ENCODE measurements at regions not wholly inside any gene's neighbourhood (a gene's known extent, or its start where the extent isn't known, plus 50 kb on each side); places are given as distances from the start of the nearest gene placed in this dataset.
"Not testable (repeated sequence)": the region's sequence is repeated elsewhere in the genome, so short reads cannot be mapped to it uniquely, and the experiment has no call there.

- H3K27me3 Mint-ChIP-seq: peaks cover 18% of the 10 kb centered on the region
- H3K36me3 Mint-ChIP-seq; CTCF ChIA-PET; H3K27ac Mint-ChIP-seq; DNase-seq; H3K9me3 Mint-ChIP-seq (ENCODE audit: low read depth); H3K4me3 Mint-ChIP-seq; H3K4me1 Mint-ChIP-seq; ATAC-seq: not testable (repeated sequence)
Measured at GRCh38 chr5:36395947-36396346, 94.2 kb upstream of the RANBP3L start.

GRCh38 chr5:36396640-36397039 is 94.9 kb upstream of the RANBP3L start:
- H3K36me3 Mint-ChIP-seq: no peaks in the 10 kb centered on the region
- H3K4me3 Mint-ChIP-seq: no peak overlapping the region
- no peak for ATAC-seq
- peaks cover 14% of the 10 kb centered on the region for H3K27me3 Mint-ChIP-seq
- DNase-seq: no peak
- CTCF ChIA-PET: no interaction called here
- H3K27ac Mint-ChIP-seq: no peak overlapping the region
- no peaks in the 10 kb centered on the region for H3K9me3 Mint-ChIP-seq (ENCODE audit: low read depth)
- no peaks in the 10 kb centered on the region for H3K4me1 Mint-ChIP-seq

GRCh38 chr5:36397901-36398536 is 96.3 kb upstream of the RANBP3L start:
- H3K27me3 Mint-ChIP-seq: peaks cover 18% of the 10 kb centered on the region
- ATAC-seq (no peak), DNase-seq (no peak)
- no peaks in the 10 kb centered on the region for H3K9me3 Mint-ChIP-seq (ENCODE audit: low read depth)
- H3K27ac Mint-ChIP-seq: no peak overlapping the region
- CTCF ChIA-PET: no interaction called here
- no peaks in the 10 kb centered on the region for H3K4me1 Mint-ChIP-seq
- H3K36me3 Mint-ChIP-seq: no peaks in the 10 kb centered on the region
- no peak overlapping the region for H3K4me3 Mint-ChIP-seq

- H3K4me1 Mint-ChIP-seq: no peaks in the 10 kb centered on the region
- H3K4me3 Mint-ChIP-seq: no peak overlapping the region
- CTCF ChIA-PET: no interaction called here
- no peaks in the 10 kb centered on the region for H3K9me3 Mint-ChIP-seq (ENCODE audit: low read depth)
- ATAC-seq: no peak
- H3K27me3 Mint-ChIP-seq: peaks cover 24% of the 10 kb centered on the region
- H3K27ac Mint-ChIP-seq: no peak overlapping the region
- DNase-seq: no peak
- no peaks in the 10 kb centered on the region for H3K36me3 Mint-ChIP-seq
Measured at GRCh38 chr5:36402512-36402906, 100.8 kb upstream of the RANBP3L start.

- Mint-ChIP-seq H3K9me3 (ENCODE audit: low read depth) (no peaks in the 10 kb centered on the region), H3K4me3 (no peak overlapping the region), H3K36me3 (no peaks in the 10 kb centered on the region), H3K4me1 (no peaks in the 10 kb centered on the region), H3K27me3 (peaks cover 22% of the 10 kb centered on the region), H3K27ac (no peak overlapping the region)
- no peak for ATAC-seq
- DNase-seq: no peak
- CTCF ChIA-PET: no interaction called here
Measured at GRCh38 chr5:36403632-36404311, 102.1 kb upstream of the RANBP3L start.

GRCh38 chr5:36406023-36406422 is 104.3 kb upstream of the RANBP3L start:
- no peak overlapping the region for H3K4me3 Mint-ChIP-seq
- H3K4me1 Mint-ChIP-seq: no peaks in the 10 kb centered on the region
- H3K27me3 Mint-ChIP-seq: peaks cover 25% of the 10 kb centered on the region
- DNase-seq (no peak), ATAC-seq (no peak)
- H3K36me3 Mint-ChIP-seq: no peaks in the 10 kb centered on the region
- no peaks in the 10 kb centered on the region for H3K9me3 Mint-ChIP-seq (ENCODE audit: low read depth)
- no peak overlapping the region for H3K27ac Mint-ChIP-seq
- CTCF ChIA-PET: no interaction called here

GRCh38 chr5:36407396-36407795 is 105.7 kb upstream of the RANBP3L start:
- ATAC-seq (no peak), DNase-seq (no peak)
- no peaks in the 10 kb centered on the region for H3K9me3 Mint-ChIP-seq (ENCODE audit: low read depth)
- CTCF ChIA-PET: no interaction called here
- H3K36me3 Mint-ChIP-seq: no peaks in the 10 kb centered on the region
- H3K27ac Mint-ChIP-seq: no peak overlapping the region
- H3K4me1 Mint-ChIP-seq: no peaks in the 10 kb centered on the region
- H3K27me3 Mint-ChIP-seq: peaks cover 28% of the 10 kb centered on the region
- no peak overlapping the region for H3K4me3 Mint-ChIP-seq

GRCh38 chr5:36409711-36410110 is 108.0 kb upstream of the RANBP3L start:
- H3K27ac Mint-ChIP-seq; DNase-seq; H3K9me3 Mint-ChIP-seq (ENCODE audit: low read depth); H3K4me1 Mint-ChIP-seq; H3K36me3 Mint-ChIP-seq; CTCF ChIA-PET; H3K4me3 Mint-ChIP-seq; ATAC-seq: not testable (repeated sequence)
- peaks cover 24% of the 10 kb centered on the region for H3K27me3 Mint-ChIP-seq

GRCh38 chr5:36410672-36411071 is 109.0 kb upstream of the RANBP3L start:
- H3K9me3 Mint-ChIP-seq (ENCODE audit: low read depth); ATAC-seq; H3K4me3 Mint-ChIP-seq; H3K27ac Mint-ChIP-seq; CTCF ChIA-PET; DNase-seq; H3K36me3 Mint-ChIP-seq; H3K4me1 Mint-ChIP-seq: not testable (repeated sequence)
- peaks cover 24% of the 10 kb centered on the region for H3K27me3 Mint-ChIP-seq

GRCh38 chr5:36414869-36415282 is 113.2 kb upstream of the RANBP3L start:
- H3K4me1 Mint-ChIP-seq: peaks cover 8% of the 10 kb centered on the region
- H3K27me3 Mint-ChIP-seq: peaks cover 12% of the 10 kb centered on the region
- CTCF ChIA-PET: interaction anchor here (0.6 to 1.9 kb wide), 8 partner anchors 11 to 281 kb away, joined by 3 to 10 read pairs (median 3); no protein-coding TSS in a partner anchor
- H3K36me3 Mint-ChIP-seq: no peaks in the 10 kb centered on the region
- H3K27ac Mint-ChIP-seq: no peak overlapping the region
- no peaks in the 10 kb centered on the region for H3K9me3 Mint-ChIP-seq (ENCODE audit: low read depth)
- DNase-seq (no peak), ATAC-seq (no peak)
- no peak overlapping the region for H3K4me3 Mint-ChIP-seq

- no peak for DNase-seq
- Mint-ChIP-seq H3K27ac (no peak overlapping the region), H3K36me3 (no peaks in the 10 kb centered on the region), H3K4me1 (peaks cover 13% of the 10 kb centered on the region), H3K4me3 (no peak overlapping the region), H3K27me3 (peaks cover 6% of the 10 kb centered on the region), H3K9me3 (ENCODE audit: low read depth) (no peaks in the 10 kb centered on the region)
- ATAC-seq: no peak
- CTCF ChIA-PET: interaction anchor here (1.0 to 2.0 kb wide), 3 partner anchors 43 to 279 kb away, joined by 3 to 14 read pairs (median 3); no protein-coding TSS in a partner anchor
Measured at GRCh38 chr5:36416605-36417004, 114.9 kb upstream of the RANBP3L start.

GRCh38 chr5:36417221-36417620 is 115.5 kb upstream of the RANBP3L start:
- peaks cover 13% of the 10 kb centered on the region for H3K4me1 Mint-ChIP-seq
- H3K4me3 Mint-ChIP-seq: no peak overlapping the region
- ATAC-seq (no peak), DNase-seq (no peak)
- no peak overlapping the region for H3K27ac Mint-ChIP-seq
- no peaks in the 10 kb centered on the region for H3K36me3 Mint-ChIP-seq
- CTCF ChIA-PET: interaction anchor here (1.0 to 2.0 kb wide), 3 partner anchors 42 to 279 kb away, joined by 3 to 14 read pairs (median 3); no protein-coding TSS in a partner anchor
- H3K27me3 Mint-ChIP-seq: peaks cover 6% of the 10 kb centered on the region
- no peaks in the 10 kb centered on the region for H3K9me3 Mint-ChIP-seq (ENCODE audit: low read depth)

- CTCF ChIA-PET: interaction anchor here (0.8 to 2.0 kb wide), 2 partner anchors 89 to 273 kb away, joined by 3 to 14 read pairs; no protein-coding TSS in a partner anchor
- ATAC-seq (no peak), DNase-seq (no peak)
- no peak overlapping the region for H3K4me3 Mint-ChIP-seq
- H3K36me3 Mint-ChIP-seq: no peaks in the 10 kb centered on the region
- H3K4me1 Mint-ChIP-seq: peaks cover 13% of the 10 kb centered on the region
- peaks cover 4% of the 10 kb centered on the region for H3K27me3 Mint-ChIP-seq
- no peak overlapping the region for H3K27ac Mint-ChIP-seq
- no peaks in the 10 kb centered on the region for H3K9me3 Mint-ChIP-seq (ENCODE audit: low read depth)
Measured at GRCh38 chr5:36417668-36418067, 116.0 kb upstream of the RANBP3L start.
